LNCAP (cell line): ENCODE measurements at regions not wholly inside any gene's neighbourhood (a gene's known extent, or its start where the extent isn't known, plus 50 kb on each side); places are given as distances from the start of the nearest gene placed in this dataset.
A peak's percentile ranks its signal among the peaks of the same experiment; 100 is the strongest.

Experiments used
- CTCF ChIP-seq: fragments of 450-650 bp; IDR thresholded peaks from 2 replicates; pipeline ENCODE4 v1.5.1; 2017; ENCODE audit warnings: mild to moderate bottlenecking

GRCh38 chr4:58553031-58553430 lies 1442.8 kb upstream of the IGFBP7 start:
- TF ChIP-seq CTCF = no peak

- no peak for TF ChIP-seq CTCF
These were observed 1441.5 kb upstream of the IGFBP7 start for GRCh38 chr4:58551676-58552075.

GRCh38 chr4:58543465-58543864 lies 1433.3 kb upstream of the IGFBP7 start:
- TF ChIP-seq CTCF = no peak

GRCh38 chr4:58541926-58542325 lies 1431.7 kb upstream of the IGFBP7 start:
- TF ChIP-seq CTCF = no peak

GRCh38 chr4:58522765-58523382 lies 1412.7 kb upstream of the IGFBP7 start:
- no peak for TF ChIP-seq CTCF

GRCh38 chr4:58515226-58515625 lies 1405.0 kb upstream of the IGFBP7 start:
- no peak for TF ChIP-seq CTCF

- peak; percentile 45; the same call in 1 of the 2 replicates for TF ChIP-seq CTCF
These were observed 1404.1 kb upstream of the IGFBP7 start for GRCh38 chr4:58514299-58514698.

- TF ChIP-seq CTCF = no peak
These were observed 1400.5 kb upstream of the IGFBP7 start for GRCh38 chr4:58510652-58511051.
